Activated CD8-positive, alpha-beta memory T cell treated with anti-CD3 and anti-CD28 coated beads for 36 hours (primary cell): ENCODE measurements at regions not wholly inside any gene's neighbourhood (a gene's known extent, or its start where the extent isn't known, plus 50 kb on each side); places are given as distances from the start of the nearest gene placed in this dataset.

Source experiments
- CTCF ChIA-PET: fragments of 350-600 bp; sonication (Branson Sonifier 250); formaldehyde crosslinking; loops from one replicate; lab custom pipeline; 2021; ENCODE audit warnings: antibody characterized with exemption; lab: Charles Lee
- POLR2A ChIA-PET: fragments of 350-600 bp; sonication (Branson Sonifier 250); formaldehyde crosslinking; loops from one replicate; lab custom pipeline; 2021; ENCODE audit warnings: antibody characterized with exemption; lab: Charles Lee

- CTCF ChIA-PET = no interaction called here
- POLR2A ChIA-PET = interaction anchor here (0.7 kb wide), 1 partner anchor 9 kb away, joined by 3 read pairs; no protein-coding TSS in a partner anchor
Measured at GRCh38 chr10:33109384-33109783, 151.4 kb upstream of the ITGB1 start.

GRCh38 chr10:33107953-33108352 lies 149.9 kb upstream of the ITGB1 start:
- CTCF ChIA-PET = no interaction called here
- POLR2A ChIA-PET = no interaction called here

GRCh38 chr10:33106767-33107166 lies 148.7 kb upstream of the ITGB1 start:
- POLR2A ChIA-PET = no interaction called here

GRCh38 chr10:33103863-33104379 lies 145.9 kb upstream of the ITGB1 start:
- ChIA-PET CTCF (interaction anchor here (1.5 kb wide), 1 partner anchor 40 kb away, joined by 3 read pairs; no protein-coding TSS in a partner anchor), POLR2A (no interaction called here)

More at GRCh38 chr10:33106767-33107166, 148.7 kb upstream of the ITGB1 start:
- CTCF ChIA-PET = no interaction called here

- POLR2A ChIA-PET = interaction anchor here (1.1 to 1.5 kb wide), 2 partner anchors 14 to 93 kb away, joined by 3 to 4 read pairs; no protein-coding TSS in a partner anchor
- CTCF ChIA-PET = no interaction called here
Measured at GRCh38 chr10:33102071-33102470, 144.0 kb upstream of the ITGB1 start.

GRCh38 chr10:33101392-33101787 lies 143.4 kb upstream of the ITGB1 start:
- POLR2A ChIA-PET = interaction anchor here (0.9 to 1.5 kb wide), 3 partner anchors 13 to 93 kb away, joined by 3 to 4 read pairs (median 3); no protein-coding TSS in a partner anchor

GRCh38 chr10:33100781-33101391 lies 142.9 kb upstream of the ITGB1 start:
- CTCF ChIA-PET = interaction anchor here (1.0 to 1.1 kb wide), 2 partner anchors 15 to 92 kb away, joined by 3 to 5 read pairs; no protein-coding TSS in a partner anchor
- POLR2A ChIA-PET = interaction anchor here (0.9 to 1.5 kb wide), 5 partner anchors 8 to 92 kb away, joined by 3 to 4 read pairs (median 3); no protein-coding TSS in a partner anchor

More at GRCh38 chr10:33101392-33101787, 143.4 kb upstream of the ITGB1 start:
- CTCF ChIA-PET = no interaction called here

GRCh38 chr10:33099748-33100147 lies 141.7 kb upstream of the ITGB1 start:
- CTCF ChIA-PET = interaction anchor here (0.6 to 1.1 kb wide), 3 partner anchors 16 to 150 kb away, joined by 3 to 5 read pairs (median 4); no protein-coding TSS in a partner anchor
- POLR2A ChIA-PET = interaction anchor here (0.7 to 1.3 kb wide), 3 partner anchors 54 to 140 kb away, joined by 3 to 5 read pairs (median 3); no protein-coding TSS in a partner anchor

GRCh38 chr10:33098951-33099663 lies 141.1 kb upstream of the ITGB1 start:
- CTCF ChIA-PET = no interaction called here
- POLR2A ChIA-PET = interaction anchor here (0.7 kb wide), 1 partner anchor 54 kb away, joined by 5 read pairs; no protein-coding TSS in a partner anchor

- ChIA-PET POLR2A (no interaction called here), CTCF (no interaction called here)
Measured at GRCh38 chr10:33095867-33096815, 138.1 kb upstream of the ITGB1 start.

- CTCF ChIA-PET = no interaction called here
- POLR2A ChIA-PET = no interaction called here
Measured at GRCh38 chr10:33094263-33095051, 136.4 kb upstream of the ITGB1 start.

GRCh38 chr10:33093362-33093761 lies 135.3 kb upstream of the ITGB1 start:
- ChIA-PET POLR2A (no interaction called here), CTCF (no interaction called here)

GRCh38 chr10:33092596-33092995 lies 134.6 kb upstream of the ITGB1 start:
- ChIA-PET POLR2A (no interaction called here), CTCF (interaction anchor here (1.4 kb wide), 1 partner anchor 30 kb away, joined by 4 read pairs; no protein-coding TSS in a partner anchor)

- CTCF ChIA-PET = no interaction called here
- POLR2A ChIA-PET = no interaction called here
Measured at GRCh38 chr10:33091201-33091600, 133.2 kb upstream of the ITGB1 start.

GRCh38 chr10:33088990-33089389 lies 131.0 kb upstream of the ITGB1 start:
- POLR2A ChIA-PET = no interaction called here
- CTCF ChIA-PET = no interaction called here

GRCh38 chr10:33087922-33088321 lies 129.9 kb upstream of the ITGB1 start:
- POLR2A ChIA-PET = no interaction called here
- CTCF ChIA-PET = no interaction called here

- ChIA-PET CTCF (no interaction called here), POLR2A (no interaction called here)
Measured at GRCh38 chr10:33087152-33087551, 129.1 kb upstream of the ITGB1 start.

- ChIA-PET CTCF (no interaction called here), POLR2A (no interaction called here)
Measured at GRCh38 chr10:33086100-33086499, 128.1 kb upstream of the ITGB1 start.
